Upper lobe of left lung (tissue), 6 donors: ENCODE measurements at regions not wholly inside any gene's neighbourhood (a gene's known extent, or its start where the extent isn't known, plus 50 kb on each side); places are given as distances from the start of the nearest gene placed in this dataset.
"Not testable (repeated sequence)": the region's sequence is repeated elsewhere in the genome, so short reads cannot be mapped to it uniquely, and the experiment has no call there.

Experiments used
- ATAC-seq, 2 donors: fragments of 200-7000 bp; cut with Tn5 transposase; one replicate each; pipeline ENCODE4 v1.9.1; 2022; ENCODE audit warnings: mild to moderate bottlenecking in 2 of 2, moderate library complexity in 2 of 2; ENCODE audit not compliant: low FRiP score in 2 of 2
- DNase-seq, 2 donors: peaks; one replicate each; pipeline ENCODE4 v3.0.0-alpha.2; 2019 to 2020
- H3K27ac ChIP-seq, 4 donors: fragments of 200-600 bp; sonication (generic); one replicate each; pipeline ENCODE4 v1.5.1; 2016 to 2019
- H3K27me3 ChIP-seq, 4 donors: fragments of 200-600 bp; sonication (generic); one replicate each; pipeline ENCODE4 v1.5.1; 2017 to 2019
- H3K36me3 ChIP-seq, 4 donors: fragments of 200-600 bp; sonication (generic); one replicate each; pipeline ENCODE4 v1.5.1; 2016 to 2019
- H3K4me1 ChIP-seq, 4 donors: fragments of 200-600 bp; sonication (generic); one replicate each; pipeline ENCODE4 v1.5.1; 2018 to 2019
- H3K4me3 ChIP-seq, 4 donors: fragments of 200-600 bp; sonication (generic); one replicate each; pipeline ENCODE4 v1.5.1; 2017 to 2019; ENCODE audit warnings: mild to moderate bottlenecking in 2 of 4, moderate library complexity in 1 of 4
- H3K9me3 ChIP-seq, 4 donors: fragments of 200-600 bp; sonication (generic); one replicate each; pipeline ENCODE4 v1.5.1; 2018 to 2019
- EP300 ChIP-seq, 4 donors: sonication (generic); formaldehyde crosslinking; IDR thresholded peaks; one replicate each; pipeline ENCODE4 v1.5.1; 2017; ENCODE audit warnings: antibody characterized with exemption in 4 of 4, control low read depth in 2 of 4
- POLR2A ChIP-seq, 4 donors: fragments of 450-650 bp; IDR thresholded peaks; one replicate each; pipeline ENCODE4 v1.5.1; 2016 to 2017; ENCODE audit warnings: antibody characterized with exemption in 4 of 4, mild to moderate bottlenecking in 2 of 4
- POLR2AphosphoS5 ChIP-seq, 2 donors: sonication (generic); formaldehyde crosslinking; IDR thresholded peaks; one replicate each; pipeline ENCODE4 v1.5.1; 2017; ENCODE audit warnings: antibody characterized with exemption in 2 of 2
- WGBS, 2 donors: methylation state at CpG; one replicate each; pipeline ENCODE4 v1.1.5; 2017 to 2018; 5-methylcytosine and 5-hydroxymethylcytosine counted together
- TF ChIP-seq, protein P1 (sequence below), 6 experiments: fragments of 450-650 bp in 4 of 6; fragments of 200-600 bp in 2 of 6; sonication (generic) in 2 of 6; IDR thresholded peaks; one replicate each; pipeline ENCODE4 v1.5.1; 2016 to 2019; ENCODE audit warnings: antibody characterized with exemption in 6 of 6
- donor health status: DM: no; HTN: no; CAD: no; lungs with moderate emphysema.
- donor health status: DM: no; HTN: yes; CAD: no; lungs with severe emphysema.

DNA sequence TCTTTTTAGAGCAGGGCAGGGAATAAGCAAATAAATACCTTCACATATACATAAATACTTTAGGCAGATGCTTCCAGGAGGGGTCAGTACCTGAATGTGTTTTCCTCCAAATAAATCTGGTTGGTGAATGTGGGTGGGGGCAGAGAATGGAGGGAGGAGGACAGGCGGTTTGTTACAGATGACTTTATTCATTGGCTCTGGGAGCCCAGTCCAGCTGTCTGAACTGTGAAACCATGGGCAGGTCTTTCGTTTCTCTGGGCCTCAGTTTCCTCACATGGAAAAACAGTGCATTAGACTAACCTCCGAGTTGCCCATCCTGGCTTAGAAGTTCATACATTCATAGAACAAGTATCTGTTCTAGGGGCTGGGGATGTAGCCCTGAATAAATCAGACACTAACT is 124.6 kb downstream of the IER5 start:
- ATAC-seq (no peak), DNase-seq (no peak)
- H3K4me1 ChIP-seq: no peaks in the 10 kb centered on the region
- H3K27ac ChIP-seq: no peak overlapping the region
- WGBS, 2 donors: 76 to 87% methylated on average over 3 of the region's 3 CpGs
- no peak for TF ChIP-seq EP300 (IDR thresholded peaks at IDR 0.05)
- no peak for TF ChIP-seq POLR2AphosphoS5 (IDR thresholded peaks at IDR 0.05)
- no peak for TF ChIP-seq POLR2A (IDR thresholded peaks at IDR 0.05)
- TF ChIP-seq, protein P1, sequence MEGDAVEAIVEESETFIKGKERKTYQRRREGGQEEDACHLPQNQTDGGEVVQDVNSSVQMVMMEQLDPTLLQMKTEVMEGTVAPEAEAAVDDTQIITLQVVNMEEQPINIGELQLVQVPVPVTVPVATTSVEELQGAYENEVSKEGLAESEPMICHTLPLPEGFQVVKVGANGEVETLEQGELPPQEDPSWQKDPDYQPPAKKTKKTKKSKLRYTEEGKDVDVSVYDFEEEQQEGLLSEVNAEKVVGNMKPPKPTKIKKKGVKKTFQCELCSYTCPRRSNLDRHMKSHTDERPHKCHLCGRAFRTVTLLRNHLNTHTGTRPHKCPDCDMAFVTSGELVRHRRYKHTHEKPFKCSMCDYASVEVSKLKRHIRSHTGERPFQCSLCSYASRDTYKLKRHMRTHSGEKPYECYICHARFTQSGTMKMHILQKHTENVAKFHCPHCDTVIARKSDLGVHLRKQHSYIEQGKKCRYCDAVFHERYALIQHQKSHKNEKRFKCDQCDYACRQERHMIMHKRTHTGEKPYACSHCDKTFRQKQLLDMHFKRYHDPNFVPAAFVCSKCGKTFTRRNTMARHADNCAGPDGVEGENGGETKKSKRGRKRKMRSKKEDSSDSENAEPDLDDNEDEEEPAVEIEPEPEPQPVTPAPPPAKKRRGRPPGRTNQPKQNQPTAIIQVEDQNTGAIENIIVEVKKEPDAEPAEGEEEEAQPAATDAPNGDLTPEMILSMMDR (IDR thresholded peaks at IDR 0.05): no peak
- no peaks in the 10 kb centered on the region for H3K9me3 ChIP-seq
- no peak overlapping the region for H3K4me3 ChIP-seq
- H3K36me3 ChIP-seq: no peaks in the 10 kb centered on the region
- no peaks in the 10 kb centered on the region for H3K27me3 ChIP-seq

DNA sequence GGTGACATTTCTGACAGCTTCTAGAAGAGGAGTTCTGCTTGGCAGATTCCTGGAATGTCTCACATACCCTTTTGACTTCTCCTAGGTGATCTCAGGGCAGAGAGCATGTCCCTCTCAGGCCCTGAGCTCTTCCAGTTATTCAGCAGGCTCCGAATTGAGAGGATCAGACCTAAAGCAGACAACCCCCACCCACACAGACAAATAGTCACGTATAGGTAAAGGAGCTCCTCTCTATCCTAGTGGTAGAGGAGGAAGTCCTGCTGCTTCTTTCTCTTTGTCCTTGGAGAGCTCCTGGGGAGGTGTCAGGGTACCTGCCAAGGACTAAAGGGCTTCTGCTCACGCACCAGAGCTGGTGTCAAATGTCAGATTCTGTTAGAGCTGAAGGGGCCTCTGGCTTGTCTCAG is 128.1 kb downstream of the IER5 start:
- Histone ChIP-seq H3K36me3 (no peaks in the 10 kb centered on the region), H3K4me3 (no peak overlapping the region), H3K27me3 (no peaks in the 10 kb centered on the region), H3K27ac (no peak overlapping the region), H3K4me1 (no peaks in the 10 kb centered on the region), H3K9me3 (no peaks in the 10 kb centered on the region)
- ATAC-seq (no peak), DNase-seq (no peak)
- WGBS, 2 donors: 39 to 51% methylated on average over 3 of the region's 3 CpGs
- TF ChIP-seq POLR2AphosphoS5 (IDR thresholded peaks at IDR 0.05) (no peak), POLR2A (IDR thresholded peaks at IDR 0.05) (no peak), EP300 (IDR thresholded peaks at IDR 0.05) (no peak)
- TF ChIP-seq, protein P1 (IDR thresholded peaks at IDR 0.05): no peak

DNA sequence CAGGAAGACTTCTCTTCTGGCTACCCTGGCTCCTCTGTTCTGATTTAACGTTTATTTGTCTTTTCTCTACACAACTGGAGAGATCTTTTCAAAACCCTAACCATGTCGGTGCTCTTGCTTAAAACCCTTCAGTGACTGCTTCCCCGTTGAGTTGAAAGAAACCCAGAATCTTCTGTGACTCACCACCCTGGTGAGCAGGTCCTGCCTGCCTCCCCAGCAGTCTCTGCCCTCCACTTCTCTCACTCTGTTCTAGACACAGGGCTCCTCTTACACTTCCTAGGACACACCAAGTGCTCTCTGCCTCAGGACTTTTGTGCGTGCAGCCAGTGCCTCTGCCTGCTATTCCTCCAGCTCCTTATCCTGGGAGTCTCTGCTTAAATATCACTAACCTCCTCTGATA is 131.4 kb downstream of the IER5 start:
- Histone ChIP-seq H3K4me1 (no peaks in the 10 kb centered on the region), H3K9me3 (no peaks in the 10 kb centered on the region), H3K36me3 (no peaks in the 10 kb centered on the region), H3K4me3 (no peak overlapping the region), H3K27me3 (no peaks in the 10 kb centered on the region), H3K27ac (no peak overlapping the region)
- ATAC-seq (no peak), DNase-seq (no peak)
- no peak for TF ChIP-seq POLR2AphosphoS5 (IDR thresholded peaks at IDR 0.05)
- no peak for TF ChIP-seq EP300 (IDR thresholded peaks at IDR 0.05)
- TF ChIP-seq, protein P1 (IDR thresholded peaks at IDR 0.05): no peak
- TF ChIP-seq POLR2A (IDR thresholded peaks at IDR 0.05): no peak
- 65 to 66% methylated on average over 4 of the region's 4 CpGs for WGBS, 2 donors

DNA sequence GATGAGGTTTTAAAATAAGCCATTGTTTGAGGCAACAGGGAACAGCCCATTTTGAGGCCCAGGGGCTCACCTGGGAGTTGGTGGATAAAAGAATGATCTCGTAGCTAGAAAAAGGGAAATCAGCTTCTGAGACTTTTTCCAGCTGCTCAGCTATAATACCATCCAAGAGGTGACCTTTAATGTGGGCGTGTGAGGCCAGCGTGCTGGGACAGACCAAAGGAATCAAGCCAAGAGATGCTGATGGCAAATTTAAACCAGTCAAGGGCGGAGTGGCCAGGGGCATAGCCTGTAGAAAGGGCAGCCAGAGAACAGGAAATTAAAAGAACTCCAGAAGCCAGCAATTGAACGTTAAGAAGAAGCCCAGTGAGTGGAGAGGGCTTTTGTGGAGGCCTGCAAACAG is 132.6 kb downstream of the IER5 start:
- H3K4me3 ChIP-seq: no peak overlapping the region
- DNase-seq: no peak
- ATAC-seq: no peak
- no peaks in the 10 kb centered on the region for H3K4me1 ChIP-seq
- H3K27me3 ChIP-seq: no peaks in the 10 kb centered on the region
- H3K36me3 ChIP-seq: no peaks in the 10 kb centered on the region
- TF ChIP-seq, protein P1 (IDR thresholded peaks at IDR 0.05): no peak
- TF ChIP-seq POLR2AphosphoS5 (IDR thresholded peaks at IDR 0.05): no peak
- TF ChIP-seq POLR2A (IDR thresholded peaks at IDR 0.05): no peak
- no peak for TF ChIP-seq EP300 (IDR thresholded peaks at IDR 0.05)
- H3K9me3 ChIP-seq: no peaks in the 10 kb centered on the region
- no peak overlapping the region for H3K27ac ChIP-seq
- 60 to 62% methylated on average over 5 of the region's 5 CpGs for WGBS, 2 donors

DNA sequence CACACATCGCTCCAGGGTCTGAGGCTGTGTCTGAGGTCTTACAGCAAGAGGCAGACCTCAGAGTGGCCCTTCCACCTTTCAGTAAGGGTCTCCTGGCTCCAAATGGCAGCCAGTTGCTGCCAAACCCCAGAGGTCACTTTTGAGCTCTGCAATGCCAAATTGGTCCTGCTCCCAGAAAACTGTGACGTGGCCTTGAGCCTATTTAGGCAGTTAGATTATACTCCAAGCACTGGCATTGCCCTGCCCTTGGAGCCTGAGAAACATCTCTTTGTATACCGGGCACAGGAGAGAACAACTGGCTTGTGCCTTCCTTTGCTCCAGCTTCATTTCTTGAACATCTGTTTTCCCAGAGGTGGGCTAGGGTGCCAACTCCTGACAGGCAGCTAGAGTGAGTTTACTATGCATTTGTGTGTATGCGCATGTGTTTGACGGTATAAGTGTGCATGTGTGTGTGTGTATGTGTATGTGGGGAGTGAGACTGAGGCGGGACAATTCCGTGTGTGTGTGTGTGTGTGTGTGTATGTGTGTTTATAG is 134.5 kb downstream of the IER5 start:
- H3K4me3 ChIP-seq: no peak overlapping the region
- 87 to 90% methylated on average over 5 to 6 of the region's 7 CpGs for WGBS, 2 donors
- ATAC-seq: no peak
- peaks cover 0 to 8% (median 0%) of the 10 kb centered on the region in 4 donors for H3K9me3 ChIP-seq
- H3K36me3 ChIP-seq: no peaks in the 10 kb centered on the region
- no peak overlapping the region for H3K27ac ChIP-seq
- DNase-seq: no peak
- TF ChIP-seq POLR2A (IDR thresholded peaks at IDR 0.05) (no peak), POLR2AphosphoS5 (IDR thresholded peaks at IDR 0.05) (no peak), EP300 (IDR thresholded peaks at IDR 0.05) (no peak)
- TF ChIP-seq, protein P1 (IDR thresholded peaks at IDR 0.05): no peak
- H3K4me1 ChIP-seq: no peaks in the 10 kb centered on the region
- no peaks in the 10 kb centered on the region for H3K27me3 ChIP-seq

DNA sequence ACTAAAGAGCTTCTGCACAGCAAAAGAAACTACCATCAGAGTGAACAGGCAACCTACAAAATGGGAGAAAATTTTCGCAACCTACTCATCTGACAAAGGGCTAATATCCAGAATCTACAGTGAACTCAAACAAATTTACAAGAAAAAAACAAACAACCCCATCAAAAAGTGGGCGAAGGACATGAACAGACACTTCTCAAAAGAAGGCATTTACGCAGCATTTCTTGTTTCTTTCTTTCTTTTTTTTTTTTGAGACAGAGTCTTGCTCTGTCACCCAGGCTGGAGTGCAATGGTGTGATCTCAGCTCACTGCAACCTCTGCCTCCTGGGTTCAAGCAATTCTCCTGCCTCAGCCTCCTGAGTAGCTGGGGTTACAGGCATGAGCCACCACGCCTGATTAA is 138.2 kb downstream of the IER5 start:
- 83 to 96% methylated on average over 3 to 4 of the region's 4 CpGs for WGBS, 2 donors

More for the DNA sequence above, 138.2 kb downstream of the IER5 start:
- DNase-seq, H3K9me3 ChIP-seq, H3K4me3 ChIP-seq, H3K27me3 ChIP-seq, H3K36me3 ChIP-seq, ATAC-seq, H3K4me1 ChIP-seq, H3K27ac ChIP-seq: not testable (repeated sequence)
